ENCODE measurements at regions not wholly inside any gene's neighbourhood (a gene's known extent, or its start where the extent isn't known, plus 50 kb on each side); places are given as distances from the start of the nearest gene placed in this dataset.

- DNase-seq (ENCODE audit: low spot score): no peak
Measured at GRCh38 chr11:45473341-45473895, 187.3 kb upstream of the SYT13 start.

- DNase-seq (ENCODE audit: low spot score): no peak
Measured at GRCh38 chr11:45472716-45473317, 186.7 kb upstream of the SYT13 start.

GRCh38 chr11:45471266-45471665 is 185.1 kb upstream of the SYT13 start:
- DNase-seq (ENCODE audit: low spot score): no peak

GRCh38 chr11:45470794-45471167 is 184.6 kb upstream of the SYT13 start:
- DNase-seq (ENCODE audit: low spot score): no peak

GRCh38 chr11:45470151-45470793 is 184.1 kb upstream of the SYT13 start:
- DNase-seq (ENCODE audit: low spot score): no peak

- no peak for DNase-seq (ENCODE audit: low spot score)
Measured at GRCh38 chr11:45468267-45468856, 182.2 kb upstream of the SYT13 start.

- DNase-seq (ENCODE audit: low spot score): no peak
Measured at GRCh38 chr11:45463541-45463940, 177.4 kb upstream of the SYT13 start.

- DNase-seq (ENCODE audit: low spot score): no peak
Measured at GRCh38 chr11:45461514-45461913, 175.4 kb upstream of the SYT13 start.

GRCh38 chr11:45459491-45459890 is 173.3 kb upstream of the SYT13 start:
- no peak for DNase-seq (ENCODE audit: low spot score)

- DNase-seq (ENCODE audit: low spot score): no peak
Measured at GRCh38 chr11:45458269-45458668, 172.1 kb upstream of the SYT13 start.

- DNase-seq (ENCODE audit: low spot score): no peak
Measured at GRCh38 chr11:45457649-45458048, 171.5 kb upstream of the SYT13 start.

- DNase-seq (ENCODE audit: low spot score): no peak
Measured at GRCh38 chr11:45456686-45457085, 170.5 kb upstream of the SYT13 start.

GRCh38 chr11:45455536-45455935 is 169.4 kb upstream of the SYT13 start:
- DNase-seq (ENCODE audit: low spot score): no peak

GRCh38 chr11:45454917-45455401 is 168.8 kb upstream of the SYT13 start:
- DNase-seq (ENCODE audit: low spot score): no peak

GRCh38 chr11:45453721-45454120 is 167.6 kb upstream of the SYT13 start:
- DNase-seq (ENCODE audit: low spot score): no peak

GRCh38 chr11:45451766-45452440 is 165.8 kb upstream of the SYT13 start:
- no peak for DNase-seq (ENCODE audit: low spot score)

GRCh38 chr11:45450189-45450588 is 164.0 kb upstream of the SYT13 start:
- DNase-seq (ENCODE audit: low spot score): no peak

- no peak for DNase-seq (ENCODE audit: low spot score)
Measured at GRCh38 chr11:45449036-45449601, 163.0 kb upstream of the SYT13 start.

- DNase-seq (ENCODE audit: low spot score): no peak
Measured at GRCh38 chr11:45448561-45448960, 162.4 kb upstream of the SYT13 start.

- no peak for DNase-seq (ENCODE audit: low spot score)
Measured at GRCh38 chr11:45446998-45447397, 160.9 kb upstream of the SYT13 start.

GRCh38 chr11:45446434-45446833 is 160.3 kb upstream of the SYT13 start:
- no peak for DNase-seq (ENCODE audit: low spot score)

GRCh38 chr11:45444796-45445195 is 158.7 kb upstream of the SYT13 start:
- no peak for DNase-seq (ENCODE audit: low spot score)

Data from NAMALWA (cell line).